HepG2 (cell line): ENCODE measurements at regions not wholly inside any gene's neighbourhood (a gene's known extent, or its start where the extent isn't known, plus 50 kb on each side); places are given as distances from the start of the nearest gene placed in this dataset.
A peak's percentile ranks its signal among the peaks of the same experiment; 100 is the strongest.

Experiments
- ATAC-seq: fragments of 200-7000 bp; cut with Tn5 transposase; 3 replicates; pipeline ENCODE4 v1.9.1; 2020; ENCODE audit warnings: mild to moderate bottlenecking, moderate library complexity
- BruUV-seq: library from RNA; stranded (reverse); fragments of 400-500 nt; replicated peaks from 2 replicates; lab custom pipeline; 2021; lab: Mats Ljungman, UMichigan
- CTCF ChIA-PET: fragments of 300-600 bp; formaldehyde crosslinking; extraction: SDS; loops from one replicate; lab custom pipeline; 2021; ENCODE audit warnings: low total read pairs, inconsistent platforms, low intra/inter-chr PET ratio; lab: Yijun Ruan, JAX
- POLR2A ChIA-PET: fragments of 350-600 bp; sonication (Branson Sonifier 250); formaldehyde crosslinking; loops from one replicate; lab custom pipeline; 2020; ENCODE audit warnings: antibody characterized with exemption, inconsistent platforms; lab: Yijun Ruan, JAX
- DNase-seq: peaks from one replicate; pipeline ENCODE4 v3.0.0-alpha.2; 2015; ENCODE audit warnings: low spot score
- FAIRE-seq: peaks from 3 replicates; lab custom pipeline; 2011; peaks lifted over from hg19 to GRCh38; lab: Jason Lieb, UNC
- H2AFZ ChIP-seq: one replicate; pipeline ENCODE4 v1.6.1; 2011; ENCODE audit warnings: low read length, inconsistent platforms
- H3K27ac ChIP-seq: fragments of 300-600 bp; 3 replicates; pipeline ENCODE4 v1.8.0; 2011; ENCODE audit warnings: mixed run types, mild to moderate bottlenecking, mixed read lengths, low read length, inconsistent platforms; ENCODE audit not compliant: insufficient read depth; ENCODE audit errors: extremely low read length
- H3K27me3 ChIP-seq, 2 experiments: fragments of 200-600 bp in 1 of 2; 2 replicates in 1 of 2; 3 replicates in 1 of 2; pipeline versions ENCODE4 v1.6.0 to v1.8.0; 2011; ENCODE audit warnings: low read length in 2 of 2, mild to moderate bottlenecking in 2 of 2, moderate library complexity in 2 of 2, inconsistent platforms in 1 of 2; ENCODE audit not compliant: insufficient read depth in 2 of 2, control insufficient read depth in 1 of 2
- H3K36me3 ChIP-seq, 2 experiments: fragments of 200-600 bp in 1 of 2; replicated peaks in 1 of 2; 2 replicates in 1 of 2; 3 replicates in 1 of 2; pipeline versions ENCODE4 v1.5.1 to v1.8.0; 2011; ENCODE audit warnings: low read length in 2 of 2, inconsistent platforms in 1 of 2; ENCODE audit not compliant: insufficient read depth in 2 of 2, control insufficient read depth in 1 of 2
- H3K4me1 ChIP-seq: 2 replicates; pipeline ENCODE4 v1.5.1; 2012; ENCODE audit warnings: low read length, inconsistent platforms; ENCODE audit not compliant: insufficient read depth
- H3K4me2 ChIP-seq: 2 replicates; pipeline ENCODE4 v1.6.0; 2011; ENCODE audit warnings: low read depth, low read length, inconsistent platforms
- H3K4me3 ChIP-seq, 3 experiments: fragments of 200-600 bp in 1 of 3; sonication (generic), shearing (Covaris generic) in 1 of 3; replicated peaks in 1 of 3; 2 replicates each; pipeline ENCODE4 v1.5.1; 2011 to 2016; ENCODE audit warnings: low read length in 3 of 3, inconsistent platforms in 2 of 3, low read depth in 2 of 3, mild to moderate bottlenecking in 2 of 3, control low read depth in 1 of 3, mixed read lengths in 1 of 3; ENCODE audit not compliant: insufficient read depth in 1 of 3
- H3K79me2 ChIP-seq: one replicate; pipeline ENCODE4 v1.6.1; 2011; ENCODE audit warnings: low read length, inconsistent platforms; ENCODE audit not compliant: insufficient read depth
- H3K9ac ChIP-seq: 2 replicates; pipeline ENCODE4 v1.6.0; 2011; ENCODE audit warnings: mild to moderate bottlenecking, low read depth, low read length, inconsistent platforms; ENCODE audit not compliant: insufficient read depth
- H3K9me3 ChIP-seq: 2 replicates; pipeline ENCODE4 v1.5.1; 2012; ENCODE audit warnings: mild to moderate bottlenecking, low read length
- H4K20me1 ChIP-seq: 2 replicates; pipeline ENCODE4 v1.6.0; 2011; ENCODE audit warnings: inconsistent platforms, mild to moderate bottlenecking, low read length, moderate library complexity; ENCODE audit not compliant: insufficient read depth
- BCLAF1 ChIP-seq: fragments of 450-650 bp; IDR thresholded peaks from 2 replicates; pipeline ENCODE4 v1.6.1; 2017; ENCODE audit warnings: mild to moderate bottlenecking
- DNMT1 ChIP-seq: sonication (generic); formaldehyde crosslinking; IDR thresholded peaks from 2 replicates; pipeline ENCODE4 v1.5.1; 2020; ENCODE audit warnings: mild to moderate bottlenecking, missing genetic modification reagents
- ELF4 ChIP-seq: sonication (generic); formaldehyde crosslinking; IDR thresholded peaks from 2 replicates; pipeline ENCODE4 v1.5.0; 2020; ENCODE audit warnings: missing genetic modification reagents, mild to moderate bottlenecking, moderate library complexity, borderline replicate concordance
- EZH2 ChIP-seq: conservative IDR thresholded peaks from 2 replicates; pipeline ENCODE4 v1.6.1; 2012; ENCODE audit warnings: mild to moderate bottlenecking, low read depth, low read length, moderate library complexity
- MIXL1 ChIP-seq: IDR thresholded peaks from 2 replicates; pipeline ENCODE4 v1.6.1; 2016
- SMAD9 ChIP-seq: sonication (generic); formaldehyde crosslinking; IDR thresholded peaks from 2 replicates; pipeline ENCODE4 v1.5.1; 2020; ENCODE audit warnings: mild to moderate bottlenecking, missing genetic modification reagents
- TARDBP ChIP-seq: sonication (generic); formaldehyde crosslinking; IDR thresholded peaks from 2 replicates; pipeline ENCODE4 v1.8.0; 2022; ENCODE audit warnings: mild to moderate bottlenecking, missing genetic modification reagents
- TSC22D2 ChIP-seq: sonication (generic); formaldehyde crosslinking; IDR thresholded peaks from 2 replicates; pipeline ENCODE4 v1.5.1; 2020; ENCODE audit warnings: missing genetic modification reagents, mild to moderate bottlenecking, borderline replicate concordance
- ZNF264 ChIP-seq: sonication (generic); formaldehyde crosslinking; IDR thresholded peaks from 2 replicates; pipeline ENCODE4 v1.4.0; 2020; ENCODE audit warnings: missing genetic modification reagents
- ZNF275 ChIP-seq: sonication (generic); formaldehyde crosslinking; IDR thresholded peaks from 2 replicates; pipeline ENCODE4 v1.8.0; 2022; ENCODE audit warnings: missing genetic modification reagents, mild to moderate bottlenecking, inconsistent platforms, borderline replicate concordance
- ZNF33B ChIP-seq: sonication (generic); formaldehyde crosslinking; IDR thresholded peaks from 2 replicates; pipeline ENCODE4 v1.5.1; 2020; ENCODE audit warnings: mild to moderate bottlenecking, missing genetic modification reagents
- ZNF530 ChIP-seq: sonication (generic); formaldehyde crosslinking; IDR thresholded peaks from 2 replicates; pipeline ENCODE4 v1.5.0; 2020; ENCODE audit warnings: low read depth, mild to moderate bottlenecking, missing genetic modification reagents
- ZNF572 ChIP-seq: sonication (generic); formaldehyde crosslinking; IDR thresholded peaks from 2 replicates; pipeline ENCODE4 v1.5.1; 2020; ENCODE audit warnings: mild to moderate bottlenecking, missing genetic modification reagents
- WGBS: methylation state at CpG from one replicate; pipeline ENCODE4 v1.1.6; 2017; ENCODE audit warnings: low lambda C conversion rate; 5-methylcytosine and 5-hydroxymethylcytosine counted together
- in situ Hi-C: cut with HindIII; loops from 2 replicates; pipeline ENCODE4 v1.10.0; 2017; ENCODE audit warnings: low pct_unique_long_range_greater_than_20kb; ENCODE audit not compliant: extremely low pct_ligation_motif_present
- intact Hi-C: fragments of 100-400 bp; cut with micrococcal nuclease; formaldehyde crosslinking; loops from one replicate; pipeline ENCODE4 v1.10.0; 2022; ENCODE audit not compliant: unreplicated experiment

- TF ChIP-seq TARDBP (CRISPR knock-in tag) (no peak), ZNF530 (no peak)
- TF ChIP-seq, all 625 proteins: peak for 0
These were observed 480.6 kb downstream of the NR2F1-AS1 start (continued) for GRCh38 chr5:93100428-93100827.

DNA sequence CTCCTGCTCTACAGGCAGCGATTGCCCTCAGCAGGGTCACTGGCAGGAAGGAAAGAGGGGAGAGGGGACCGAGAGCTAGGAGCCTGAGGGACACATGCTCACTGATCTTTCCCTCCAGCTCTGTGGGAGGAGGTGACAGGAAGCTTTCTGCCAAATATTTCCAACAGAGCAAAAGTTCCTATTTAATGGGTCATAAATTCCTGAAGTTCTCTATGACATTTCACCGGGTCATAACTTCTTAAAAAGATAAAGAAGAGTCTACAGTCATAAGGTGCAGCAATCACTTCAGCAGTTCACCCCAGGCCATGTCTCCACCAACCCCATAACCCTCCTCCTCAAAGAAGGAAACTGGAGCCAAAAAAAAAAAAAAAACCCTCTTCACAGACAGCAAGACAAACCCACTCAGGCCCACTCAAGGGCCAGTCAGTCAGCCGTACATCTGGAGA is 481.1 kb downstream of the NR2F1-AS1 start:
- Histone ChIP-seq H3K9me3 (no peaks in the 10 kb centered on the region), H3K27me3 (no peaks in the 10 kb centered on the region; a peak in 1 of 5 replicates), H3K79me2 (no peaks in the 10 kb centered on the region), H3K9ac (no peak overlapping the region)
- DNase-seq (no peak), ATAC-seq (no peak; the same call in 2 of the 3 replicates)
- BruUV-seq, result no TSS peak
- no peak for TF ChIP-seq ZNF33B (CRISPR knock-in tag)
- no peak for TF ChIP-seq SMAD9
- TF ChIP-seq MIXL1 (CRISPR knock-in tag), result no peak
- TF ChIP-seq ZNF572 (CRISPR knock-in tag), result no peak
- no peak for TF ChIP-seq EZH2
- TF ChIP-seq TSC22D2 (CRISPR knock-in tag), result no peak
- no peak for TF ChIP-seq DNMT1
- no peak for TF ChIP-seq ELF4 (CRISPR knock-in tag)
- no peak for TF ChIP-seq ZNF264
- no peak for TF ChIP-seq ZNF275 (CRISPR knock-in tag)
- TF ChIP-seq BCLAF1, result no peak
- TF ChIP-seq, all 625 proteins: peak for 0
- Histone ChIP-seq H3K36me3 (no peaks in the 10 kb centered on the region), H3K4me2 (peak overlapping the region; percentile 29; the same call in 1 of the 2 replicates), H3K4me1 (peaks cover 6% of the 10 kb centered on the region), H3K4me3 (no peak overlapping the region), H3K27ac (no peak overlapping the region), H4K20me1 (no peaks in the 10 kb centered on the region), H2AFZ (peak overlapping the region; percentile 12)
- FAIRE-seq, result no peak
- WGBS, result 22% methylated on average over 4 of the region's 4 CpGs
- intact Hi-C loops (no loop called here), in situ Hi-C loops (no loop called here)
- POLR2A ChIA-PET, result no interaction called here
- CTCF ChIA-PET, result no interaction called here
